ENCODE measurements at regions not wholly inside any gene's neighbourhood (a gene's known extent, or its start where the extent isn't known, plus 50 kb on each side); places are given as distances from the start of the nearest gene placed in this dataset.

DNA sequence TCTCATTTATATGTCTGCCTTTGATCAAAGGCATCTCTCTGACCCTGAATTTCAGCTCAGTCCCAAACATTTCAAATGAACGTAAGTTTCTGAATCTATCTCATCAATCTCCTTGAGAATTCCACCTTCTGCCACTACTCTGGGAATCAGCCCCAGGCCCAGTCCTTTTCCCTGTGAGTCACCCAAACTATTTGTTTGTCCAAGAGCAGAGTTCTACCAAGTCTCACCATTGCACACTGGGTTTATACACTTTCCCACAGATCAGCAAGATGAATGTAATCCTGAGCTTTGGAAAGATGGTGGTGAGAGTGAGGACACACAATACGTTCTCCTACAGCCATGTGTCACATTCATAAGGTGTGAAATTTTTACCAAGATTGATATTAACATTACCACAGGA lies 251.3 kb upstream of the VWC2 start:
- 59 to 75% (median 69%) methylated on average over 2 of the region's 2 CpGs for WGBS, 4 donors
- Histone ChIP-seq H3K36me3 (no peaks in the 10 kb centered on the region), H3K27me3 (no peaks in the 10 kb centered on the region), H3K4me1 (no peaks in the 10 kb centered on the region), H3K9me3 (no peaks in the 10 kb centered on the region), H3K27ac (no peak overlapping the region), H3K4me3 (no peak overlapping the region)
- ATAC-seq (no peak), DNase-seq (no peak)
- TF ChIP-seq CTCF (IDR thresholded peaks at IDR 0.05) = no peak
- TF ChIP-seq POLR2A (IDR thresholded peaks at IDR 0.05) = no peak
- intact Hi-C loops (cut with DNase I) = no loop called here

- ATAC-seq (no peak), DNase-seq (no peak)
- H3K27me3 ChIP-seq = no peaks in the 10 kb centered on the region
- H3K4me3 ChIP-seq = no peak overlapping the region
- no peak for TF ChIP-seq CTCF (IDR thresholded peaks at IDR 0.05)
- H3K27ac ChIP-seq = no peak overlapping the region
- 60 to 78% (median 68%) methylated on average over 1 of the region's 1 CpG for WGBS, 4 donors
- intact Hi-C loops (cut with DNase I) = no loop called here
- H3K4me1 ChIP-seq = no peaks in the 10 kb centered on the region
- H3K36me3 ChIP-seq = no peaks in the 10 kb centered on the region
- no peaks in the 10 kb centered on the region for H3K9me3 ChIP-seq
These were observed 249.6 kb upstream of the VWC2 start for GRCh38 chr7:49523870-49524269.

GRCh38 chr7:49527182-49527581 lies 246.3 kb upstream of the VWC2 start:
- no peak for TF ChIP-seq CTCF (IDR thresholded peaks at IDR 0.05)
- TF ChIP-seq POLR2A (IDR thresholded peaks at IDR 0.05) = no peak
- DNase-seq (no peak), ATAC-seq (no peak)
- H3K27ac ChIP-seq = no peak overlapping the region
- WGBS, 4 donors = 74 to 87% (median 79%) methylated on average over 1 of the region's 1 CpG
- H3K36me3 ChIP-seq = no peaks in the 10 kb centered on the region
- H3K4me1 ChIP-seq = no peaks in the 10 kb centered on the region
- no peaks in the 10 kb centered on the region for H3K9me3 ChIP-seq
- H3K27me3 ChIP-seq = no peaks in the 10 kb centered on the region
- no peak overlapping the region for H3K4me3 ChIP-seq
- intact Hi-C loops (cut with DNase I) = no loop called here

GRCh38 chr7:49530481-49530880 lies 243.0 kb upstream of the VWC2 start:
- Histone ChIP-seq H3K4me3 (no peak overlapping the region), H3K9me3 (peaks cover 0 to 9% (median 0%) of the 10 kb centered on the region in 12 donors), H3K4me1 (no peaks in the 10 kb centered on the region), H3K27ac (no peak overlapping the region), H3K36me3 (no peaks in the 10 kb centered on the region), H3K27me3 (no peaks in the 10 kb centered on the region)
- DNase-seq (no peak), ATAC-seq (no peak)
- WGBS, 4 donors = 0 to 80% (median 61%) methylated on average over 1 of the region's 1 CpG
- no peak for TF ChIP-seq POLR2A (IDR thresholded peaks at IDR 0.05)
- no peak for TF ChIP-seq CTCF (IDR thresholded peaks at IDR 0.05)
- intact Hi-C loops (cut with DNase I) = no loop called here

Measured in heart left ventricle (tissue), 16 donors.